ENCODE measurements at regions not wholly inside any gene's neighbourhood (a gene's known extent, or its start where the extent isn't known, plus 50 kb on each side); places are given as distances from the start of the nearest gene placed in this dataset.

DNA sequence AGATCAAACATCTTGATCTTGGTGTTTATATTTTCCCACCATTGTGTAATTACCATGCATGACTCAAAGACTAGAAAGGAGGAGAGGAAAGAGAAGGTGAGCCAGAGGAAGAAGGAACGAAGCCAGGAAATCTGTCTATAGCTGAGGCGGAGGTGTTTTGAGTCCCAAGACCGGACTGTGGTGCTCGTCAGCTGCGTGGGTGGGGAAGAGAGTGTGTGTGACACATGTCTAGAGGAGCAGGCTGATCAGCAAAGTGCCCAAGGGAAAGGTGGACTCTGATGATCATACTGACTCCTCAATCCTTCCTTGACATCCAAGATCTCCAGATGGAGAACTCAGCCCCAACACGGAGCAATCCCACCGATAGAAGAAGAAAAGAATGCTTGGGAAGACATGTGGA lies 189.5 kb upstream of the MINDY3 start:
- TF ChIP-seq, protein P1, sequence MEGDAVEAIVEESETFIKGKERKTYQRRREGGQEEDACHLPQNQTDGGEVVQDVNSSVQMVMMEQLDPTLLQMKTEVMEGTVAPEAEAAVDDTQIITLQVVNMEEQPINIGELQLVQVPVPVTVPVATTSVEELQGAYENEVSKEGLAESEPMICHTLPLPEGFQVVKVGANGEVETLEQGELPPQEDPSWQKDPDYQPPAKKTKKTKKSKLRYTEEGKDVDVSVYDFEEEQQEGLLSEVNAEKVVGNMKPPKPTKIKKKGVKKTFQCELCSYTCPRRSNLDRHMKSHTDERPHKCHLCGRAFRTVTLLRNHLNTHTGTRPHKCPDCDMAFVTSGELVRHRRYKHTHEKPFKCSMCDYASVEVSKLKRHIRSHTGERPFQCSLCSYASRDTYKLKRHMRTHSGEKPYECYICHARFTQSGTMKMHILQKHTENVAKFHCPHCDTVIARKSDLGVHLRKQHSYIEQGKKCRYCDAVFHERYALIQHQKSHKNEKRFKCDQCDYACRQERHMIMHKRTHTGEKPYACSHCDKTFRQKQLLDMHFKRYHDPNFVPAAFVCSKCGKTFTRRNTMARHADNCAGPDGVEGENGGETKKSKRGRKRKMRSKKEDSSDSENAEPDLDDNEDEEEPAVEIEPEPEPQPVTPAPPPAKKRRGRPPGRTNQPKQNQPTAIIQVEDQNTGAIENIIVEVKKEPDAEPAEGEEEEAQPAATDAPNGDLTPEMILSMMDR (IDR thresholded peaks at IDR 0.05 in 2 of 3, conservative IDR thresholded peaks at IDR 0.05 in 1 of 3; ENCODE audit: control insufficient read depth in 2 of 3, extremely low read depth in 1 of 3, insufficient read depth in 1 of 3, low read depth in 3 of 3, low read length in 3 of 3), result no peak
- no peak for TF ChIP-seq RAD21 (IDR thresholded peaks at IDR 0.05; ENCODE audit: insufficient read depth, low read depth, low read length)
- no peak for TF ChIP-seq FOXK2 (IDR thresholded peaks at IDR 0.05)
- TF ChIP-seq ZNF274 (IDR thresholded peaks at IDR 0.05; ENCODE audit: insufficient read depth, insufficient read length), result no peak
- TF ChIP-seq, protein P2, sequence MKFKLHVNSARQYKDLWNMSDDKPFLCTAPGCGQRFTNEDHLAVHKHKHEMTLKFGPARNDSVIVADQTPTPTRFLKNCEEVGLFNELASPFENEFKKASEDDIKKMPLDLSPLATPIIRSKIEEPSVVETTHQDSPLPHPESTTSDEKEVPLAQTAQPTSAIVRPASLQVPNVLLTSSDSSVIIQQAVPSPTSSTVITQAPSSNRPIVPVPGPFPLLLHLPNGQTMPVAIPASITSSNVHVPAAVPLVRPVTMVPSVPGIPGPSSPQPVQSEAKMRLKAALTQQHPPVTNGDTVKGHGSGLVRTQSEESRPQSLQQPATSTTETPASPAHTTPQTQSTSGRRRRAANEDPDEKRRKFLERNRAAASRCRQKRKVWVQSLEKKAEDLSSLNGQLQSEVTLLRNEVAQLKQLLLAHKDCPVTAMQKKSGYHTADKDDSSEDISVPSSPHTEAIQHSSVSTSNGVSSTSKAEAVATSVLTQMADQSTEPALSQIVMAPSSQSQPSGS (IDR thresholded peaks at IDR 0.05; ENCODE audit: low read length), result no peak
- no peak for TF ChIP-seq MYC (IDR thresholded peaks at IDR 0.05; ENCODE audit: insufficient read depth, insufficient read length, insufficient replicate concordance, low read length, severe bottlenecking)
- TF ChIP-seq YY1 (IDR thresholded peaks at IDR 0.05; ENCODE audit: low read depth, low read length), result no peak
- no peak for TF ChIP-seq POLR2A (IDR thresholded peaks at IDR 0.05; ENCODE audit: low read depth, low read length)
- no peak for TF ChIP-seq CBX3 (IDR thresholded peaks at IDR 0.05; ENCODE audit: borderline replicate concordance, low read depth)
- TF ChIP-seq ASH2L (IDR thresholded peaks at IDR 0.05; ENCODE audit: borderline replicate concordance, low read depth), result no peak
- TF ChIP-seq BACH1 (IDR thresholded peaks at IDR 0.05; ENCODE audit: borderline replicate concordance), result no peak

Measured in GM12878 (cell line).